ENCODE measurements at regions not wholly inside any gene's neighbourhood (a gene's known extent, or its start where the extent isn't known, plus 50 kb on each side); places are given as distances from the start of the nearest gene placed in this dataset.

DNA sequence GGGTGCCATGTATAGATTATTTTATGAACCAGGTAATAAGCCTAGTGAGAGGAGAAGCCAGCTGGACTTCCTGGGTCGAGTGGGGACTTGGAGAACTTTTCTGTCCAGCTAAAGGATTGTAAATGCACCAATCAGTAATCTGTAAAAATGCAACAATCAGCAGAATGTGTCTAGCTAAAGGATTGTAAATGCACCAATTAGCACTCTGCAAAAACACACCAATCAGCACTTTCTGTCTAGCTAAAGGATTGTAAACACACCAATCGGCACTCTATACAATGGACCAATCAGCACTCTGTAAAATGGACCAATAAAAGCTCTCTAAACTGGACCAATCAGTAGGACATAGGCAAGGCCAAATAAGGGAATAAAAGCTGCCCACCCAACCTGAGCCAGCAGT, 392.9 kb downstream of the KDM5D start:
- 41% methylated on average over 2 of the region's 2 CpGs for WGBS (ENCODE audit: insufficient coverage)
- H3K27ac ChIP-seq (ENCODE audit: low read length), result no peak overlapping the region
- intact Hi-C loops (cut with micrococcal nuclease), result no loop called here
- DNase-seq, result no peak
- TF ChIP-seq CTCF (IDR thresholded peaks at IDR 0.05), result no peak
- H3K4me1 ChIP-seq (ENCODE audit: control insufficient read depth, insufficient read depth, low read length), result no peaks in the 10 kb centered on the region
- no peak for ATAC-seq
- Mint-ChIP-seq H3K27me3 (ENCODE audit: low read depth in 2 of 2) (no peaks in the 10 kb centered on the region), H3K4me3 (no peak overlapping the region), H3K36me3 (no peaks in the 10 kb centered on the region), H3K27ac (no peak overlapping the region), H3K4me1 (no peaks in the 10 kb centered on the region), H3K9me3 (no peaks in the 10 kb centered on the region)
- no peaks in the 10 kb centered on the region for H3K36me3 ChIP-seq (ENCODE audit: control insufficient read depth, insufficient read depth, low read length)
- no peaks in the 10 kb centered on the region for H3K27me3 ChIP-seq (ENCODE audit: control insufficient read depth, insufficient read depth, low read length)
- no peaks in the 10 kb centered on the region for H3K9me3 ChIP-seq (ENCODE audit: control insufficient read depth, insufficient read depth, low read length)
- no peak overlapping the region for H3K4me3 ChIP-seq (ENCODE audit: low read length)

- no peaks in the 10 kb centered on the region for H3K36me3 Mint-ChIP-seq
- Histone ChIP-seq H3K27me3 (ENCODE audit: control insufficient read depth, insufficient read depth, low read length) (no peaks in the 10 kb centered on the region), H3K4me1 (ENCODE audit: control insufficient read depth, insufficient read depth, low read length) (no peaks in the 10 kb centered on the region), H3K27ac (ENCODE audit: low read length) (no peak overlapping the region), H3K36me3 (ENCODE audit: control insufficient read depth, insufficient read depth, low read length) (no peaks in the 10 kb centered on the region), H3K4me3 (ENCODE audit: low read length) (no peak overlapping the region), H3K9me3 (ENCODE audit: control insufficient read depth, insufficient read depth, low read length) (no peaks in the 10 kb centered on the region)
- intact Hi-C loops (cut with micrococcal nuclease), result no loop called here
- peaks cover 0 to 4% of the 10 kb centered on the region in 2 donors for H3K9me3 Mint-ChIP-seq
- DNase-seq (no peak), ATAC-seq (no peak)
- H3K27me3 Mint-ChIP-seq (ENCODE audit: low read depth in 2 of 2), result no peaks in the 10 kb centered on the region
- no peak overlapping the region for H3K27ac Mint-ChIP-seq
- WGBS (ENCODE audit: insufficient coverage), result 65% methylated on average over 3 of the region's 3 CpGs
- H3K4me1 Mint-ChIP-seq, result no peaks in the 10 kb centered on the region
- no peak for TF ChIP-seq CTCF (IDR thresholded peaks at IDR 0.05)
- no peak overlapping the region for H3K4me3 Mint-ChIP-seq
Observed at GRCh38 chrY:19321701-19322100, 422.8 kb downstream of the KDM5D start.

DNA sequence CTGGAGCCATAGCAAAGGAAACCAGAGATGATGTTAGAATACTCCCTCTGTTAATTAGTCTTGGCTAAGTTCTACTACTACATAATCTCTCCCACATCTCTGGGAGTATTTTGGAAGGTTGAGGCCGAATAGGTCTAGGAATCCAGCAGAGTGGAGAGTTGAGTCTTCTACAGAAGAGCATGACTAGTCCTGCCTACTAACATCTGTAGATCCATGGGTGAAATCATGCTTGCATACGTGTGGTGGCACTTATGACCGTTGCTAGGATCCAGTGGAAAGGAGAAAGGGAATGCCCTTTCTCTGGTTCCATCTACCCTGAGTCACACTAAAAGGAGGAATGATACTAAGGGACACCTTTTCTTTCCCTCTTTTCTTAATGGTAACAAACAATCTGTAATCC, 425.4 kb downstream of the KDM5D start:
- intact Hi-C loops (cut with micrococcal nuclease), result no loop called here
- no peak for DNase-seq
- Histone ChIP-seq H3K27ac (ENCODE audit: low read length) (no peak overlapping the region), H3K27me3 (ENCODE audit: control insufficient read depth, insufficient read depth, low read length) (no peaks in the 10 kb centered on the region), H3K9me3 (ENCODE audit: control insufficient read depth, insufficient read depth, low read length) (no peaks in the 10 kb centered on the region), H3K36me3 (ENCODE audit: control insufficient read depth, insufficient read depth, low read length) (no peaks in the 10 kb centered on the region), H3K4me1 (ENCODE audit: control insufficient read depth, insufficient read depth, low read length) (no peaks in the 10 kb centered on the region), H3K4me3 (ENCODE audit: low read length) (no peak overlapping the region)
- H3K4me3 Mint-ChIP-seq, result no peak overlapping the region
- no peaks in the 10 kb centered on the region for H3K36me3 Mint-ChIP-seq
- no peak for TF ChIP-seq CTCF (IDR thresholded peaks at IDR 0.05)
- H3K9me3 Mint-ChIP-seq, result peaks cover 0 to 5% of the 10 kb centered on the region in 2 donors
- no peak overlapping the region for H3K27ac Mint-ChIP-seq
- H3K4me1 Mint-ChIP-seq, result no peaks in the 10 kb centered on the region
- no peaks in the 10 kb centered on the region for H3K27me3 Mint-ChIP-seq (ENCODE audit: low read depth in 2 of 2)
- 100% methylated on average over 1 of the region's 3 CpGs for WGBS (ENCODE audit: insufficient coverage)
- ATAC-seq, result no peak

DNA sequence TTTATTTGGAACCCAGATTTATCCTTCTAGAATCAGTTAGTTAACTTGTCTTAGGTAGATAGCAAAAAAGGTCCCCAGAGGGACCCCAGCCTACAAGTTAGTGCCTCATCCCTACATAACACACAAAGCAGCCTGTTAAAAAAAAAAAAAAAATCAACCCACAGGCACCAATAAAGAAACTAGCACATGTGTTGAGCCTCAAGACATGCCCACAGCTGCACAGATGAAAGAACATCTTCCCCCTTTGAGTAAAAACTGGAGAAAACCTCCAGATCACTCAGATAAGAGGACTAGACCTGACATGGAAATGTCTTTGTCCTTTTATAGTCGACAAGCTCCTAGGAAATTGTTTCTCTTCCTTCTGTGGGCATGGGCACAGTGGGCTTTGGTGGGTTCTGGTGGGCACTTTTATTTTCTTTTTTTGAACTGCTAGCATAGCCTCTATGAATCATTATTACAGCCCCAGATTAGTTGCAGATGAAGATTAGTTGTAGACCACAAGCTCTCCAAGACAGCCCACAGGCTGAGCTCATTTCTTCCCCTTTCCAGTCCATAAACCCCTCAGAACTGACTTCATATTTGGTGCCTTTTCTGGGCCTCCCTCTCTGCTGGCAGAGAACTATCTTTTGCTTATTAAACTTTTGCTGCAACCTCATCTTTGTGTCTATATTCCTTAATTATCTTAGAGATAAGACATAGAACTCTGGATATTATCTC, 427.1 kb downstream of the KDM5D start:
- intact Hi-C loops (cut with micrococcal nuclease), result no loop called here
- Mint-ChIP-seq H3K27ac (no peak overlapping the region), H3K9me3 (peaks cover 0 to 5% of the 10 kb centered on the region in 2 donors), H3K36me3 (no peaks in the 10 kb centered on the region), H3K27me3 (ENCODE audit: low read depth in 2 of 2) (no peaks in the 10 kb centered on the region), H3K4me3 (no peak overlapping the region), H3K4me1 (no peaks in the 10 kb centered on the region)
- no peak for TF ChIP-seq CTCF (IDR thresholded peaks at IDR 0.05)
- no peak for ATAC-seq
- DNase-seq, result no peak
- Histone ChIP-seq H3K36me3 (ENCODE audit: control insufficient read depth, insufficient read depth, low read length) (no peaks in the 10 kb centered on the region), H3K9me3 (ENCODE audit: control insufficient read depth, insufficient read depth, low read length) (no peaks in the 10 kb centered on the region), H3K4me1 (ENCODE audit: control insufficient read depth, insufficient read depth, low read length) (no peaks in the 10 kb centered on the region), H3K27ac (ENCODE audit: low read length) (no peak overlapping the region), H3K27me3 (ENCODE audit: control insufficient read depth, insufficient read depth, low read length) (no peaks in the 10 kb centered on the region), H3K4me3 (ENCODE audit: low read length) (no peak overlapping the region)
- WGBS (ENCODE audit: insufficient coverage), result no CpG with 5 or more reads among the region's 1 CpG
